Muscle layer of colon (tissue), 2 donors: ENCODE measurements at regions not wholly inside any gene's neighbourhood (a gene's known extent, or its start where the extent isn't known, plus 50 kb on each side); places are given as distances from the start of the nearest gene placed in this dataset.

Experiments used
- H3K27ac ChIP-seq: one replicate; pipeline ENCODE4 v1.7.0; 2013; ENCODE audit warnings: low read depth, mild to moderate bottlenecking, low read length, moderate library complexity
- H3K27me3 ChIP-seq, 2 donors: one replicate each; pipeline ENCODE4 v1.7.0; 2013; ENCODE audit warnings: low read length in 2 of 2, mild to moderate bottlenecking in 2 of 2; ENCODE audit not compliant: insufficient read depth in 2 of 2, control insufficient read depth in 1 of 2
- H3K36me3 ChIP-seq: one replicate; pipeline ENCODE4 v1.7.0; 2013; ENCODE audit warnings: mild to moderate bottlenecking, low read length; ENCODE audit not compliant: insufficient read depth
- H3K4me1 ChIP-seq: one replicate; pipeline ENCODE4 v1.7.0; 2013; ENCODE audit warnings: mild to moderate bottlenecking, low read length; ENCODE audit not compliant: insufficient read depth
- H3K4me3 ChIP-seq, 2 donors: one replicate each; pipeline ENCODE4 v1.7.0; 2013; ENCODE audit warnings: low read length in 2 of 2, low read depth in 1 of 2, mild to moderate bottlenecking in 1 of 2, moderate library complexity in 1 of 2
- H3K9ac ChIP-seq: one replicate; pipeline ENCODE4 v1.7.0; 2013; ENCODE audit warnings: low read length
- H3K9me3 ChIP-seq: one replicate; pipeline ENCODE4 v1.7.0; 2013; ENCODE audit warnings: mild to moderate bottlenecking, low read length
- donor health status: abdominal sarcoma.
- donor health status: Adenocarcinoma of cecum.

- no peaks in the 10 kb centered on the region for H3K36me3 ChIP-seq
- no peak overlapping the region for H3K9ac ChIP-seq
- no peaks in the 10 kb centered on the region for H3K27me3 ChIP-seq
- H3K9me3 ChIP-seq: no peaks in the 10 kb centered on the region
- no peak overlapping the region for H3K27ac ChIP-seq
- H3K4me3 ChIP-seq: no peak overlapping the region
- H3K4me1 ChIP-seq: no peaks in the 10 kb centered on the region
Measured at GRCh38 chr9:82154573-82154972, 166.0 kb downstream of the SPATA31D1 start.

GRCh38 chr9:82161876-82162275 lies 173.3 kb downstream of the SPATA31D1 start:
- Histone ChIP-seq H3K27ac (no peak overlapping the region), H3K4me3 (no peak overlapping the region), H3K36me3 (no peaks in the 10 kb centered on the region), H3K9ac (no peak overlapping the region), H3K9me3 (no peaks in the 10 kb centered on the region), H3K4me1 (no peaks in the 10 kb centered on the region), H3K27me3 (no peaks in the 10 kb centered on the region)

- H3K36me3 ChIP-seq: no peaks in the 10 kb centered on the region
- H3K4me3 ChIP-seq: no peak overlapping the region
- H3K9ac ChIP-seq: no peak overlapping the region
- no peak overlapping the region for H3K27ac ChIP-seq
- H3K4me1 ChIP-seq: no peaks in the 10 kb centered on the region
- H3K9me3 ChIP-seq: no peaks in the 10 kb centered on the region
- H3K27me3 ChIP-seq: no peaks in the 10 kb centered on the region
Measured at GRCh38 chr9:82164159-82164558, 175.6 kb downstream of the SPATA31D1 start.

- Histone ChIP-seq H3K9me3 (no peaks in the 10 kb centered on the region), H3K27ac (no peak overlapping the region), H3K36me3 (no peaks in the 10 kb centered on the region), H3K27me3 (no peaks in the 10 kb centered on the region), H3K4me3 (no peak overlapping the region), H3K4me1 (no peaks in the 10 kb centered on the region), H3K9ac (no peak overlapping the region)
Measured at GRCh38 chr9:82167296-82167695, 178.7 kb downstream of the SPATA31D1 start.

GRCh38 chr9:82168585-82168984 lies 180.0 kb downstream of the SPATA31D1 start:
- H3K36me3 ChIP-seq: no peaks in the 10 kb centered on the region

GRCh38 chr9:82170866-82171265 lies 182.3 kb downstream of the SPATA31D1 start:
- H3K36me3 ChIP-seq: no peaks in the 10 kb centered on the region
- H3K4me1 ChIP-seq: no peaks in the 10 kb centered on the region
- H3K9me3 ChIP-seq: no peaks in the 10 kb centered on the region
- H3K9ac ChIP-seq: no peak overlapping the region
- H3K27ac ChIP-seq: no peak overlapping the region
- H3K4me3 ChIP-seq: no peak overlapping the region
- H3K27me3 ChIP-seq: no peaks in the 10 kb centered on the region

More at GRCh38 chr9:82168585-82168984, 180.0 kb downstream of the SPATA31D1 start:
- H3K4me1 ChIP-seq: no peaks in the 10 kb centered on the region
- H3K4me3 ChIP-seq: no peak overlapping the region
- no peaks in the 10 kb centered on the region for H3K27me3 ChIP-seq
- H3K27ac ChIP-seq: no peak overlapping the region
- H3K9ac ChIP-seq: no peak overlapping the region
- H3K9me3 ChIP-seq: no peaks in the 10 kb centered on the region

GRCh38 chr9:82171271-82171670 lies 182.7 kb downstream of the SPATA31D1 start:
- H3K9me3 ChIP-seq: no peaks in the 10 kb centered on the region
- H3K36me3 ChIP-seq: no peaks in the 10 kb centered on the region
- H3K9ac ChIP-seq: no peak overlapping the region
- H3K27me3 ChIP-seq: no peaks in the 10 kb centered on the region
- no peak overlapping the region for H3K4me3 ChIP-seq
- H3K27ac ChIP-seq: no peak overlapping the region
- no peaks in the 10 kb centered on the region for H3K4me1 ChIP-seq

GRCh38 chr9:82180711-82181110 lies 192.1 kb downstream of the SPATA31D1 start:
- H3K9me3 ChIP-seq: no peaks in the 10 kb centered on the region
- no peaks in the 10 kb centered on the region for H3K27me3 ChIP-seq
- H3K27ac ChIP-seq: no peak overlapping the region
- no peak overlapping the region for H3K9ac ChIP-seq
- H3K36me3 ChIP-seq: no peaks in the 10 kb centered on the region
- H3K4me3 ChIP-seq: no peak overlapping the region
- no peaks in the 10 kb centered on the region for H3K4me1 ChIP-seq

GRCh38 chr9:82183181-82183860 lies 194.7 kb downstream of the SPATA31D1 start:
- Histone ChIP-seq H3K36me3 (no peaks in the 10 kb centered on the region), H3K4me3 (no peak overlapping the region), H3K4me1 (no peaks in the 10 kb centered on the region), H3K9me3 (no peaks in the 10 kb centered on the region), H3K9ac (no peak overlapping the region), H3K27me3 (no peaks in the 10 kb centered on the region), H3K27ac (no peak overlapping the region)

GRCh38 chr9:82184524-82184923 lies 196.0 kb downstream of the SPATA31D1 start:
- no peaks in the 10 kb centered on the region for H3K36me3 ChIP-seq
- no peak overlapping the region for H3K27ac ChIP-seq
- H3K4me3 ChIP-seq: no peak overlapping the region
- H3K9me3 ChIP-seq: no peaks in the 10 kb centered on the region
- no peaks in the 10 kb centered on the region for H3K4me1 ChIP-seq
- no peaks in the 10 kb centered on the region for H3K27me3 ChIP-seq
- no peak overlapping the region for H3K9ac ChIP-seq

GRCh38 chr9:82188817-82189216 lies 200.2 kb downstream of the SPATA31D1 start:
- no peaks in the 10 kb centered on the region for H3K9me3 ChIP-seq
- H3K4me1 ChIP-seq: no peaks in the 10 kb centered on the region
- H3K4me3 ChIP-seq: no peak overlapping the region
- H3K27me3 ChIP-seq: no peaks in the 10 kb centered on the region
- no peak overlapping the region for H3K27ac ChIP-seq
- H3K36me3 ChIP-seq: no peaks in the 10 kb centered on the region
- no peak overlapping the region for H3K9ac ChIP-seq

- Histone ChIP-seq H3K9ac (no peak overlapping the region), H3K9me3 (no peaks in the 10 kb centered on the region), H3K4me1 (no peaks in the 10 kb centered on the region), H3K4me3 (no peak overlapping the region), H3K27me3 (no peaks in the 10 kb centered on the region), H3K36me3 (no peaks in the 10 kb centered on the region), H3K27ac (no peak overlapping the region)
Measured at GRCh38 chr9:82191082-82191770, 202.7 kb downstream of the SPATA31D1 start.
